OCI-LY7 (cell line): ENCODE measurements at regions not wholly inside any gene's neighbourhood (a gene's known extent, or its start where the extent isn't known, plus 50 kb on each side); places are given as distances from the start of the nearest gene placed in this dataset.

Source experiments
- EZH2phosphoT487 ChIP-seq: fragments of 200-600 bp; sonication (generic); IDR thresholded peaks from 2 replicates; pipeline ENCODE4 v1.6.1; 2018; ENCODE audit warnings: low read depth, borderline replicate concordance, mild to moderate bottlenecking, mixed run types, antibody characterized with exemption, low read length, moderate library complexity, mixed read lengths
- TF ChIP-seq, protein P1 (sequence below): fragments of 200-600 bp; sonication (generic); conservative IDR thresholded peaks from 2 replicates; pipeline ENCODE4 v1.5.1; 2014; ENCODE audit warnings: mild to moderate bottlenecking, antibody characterized with exemption, low read length, moderate library complexity, mixed read lengths

- no peak for TF ChIP-seq EZH2phosphoT487
- TF ChIP-seq, protein P1, sequence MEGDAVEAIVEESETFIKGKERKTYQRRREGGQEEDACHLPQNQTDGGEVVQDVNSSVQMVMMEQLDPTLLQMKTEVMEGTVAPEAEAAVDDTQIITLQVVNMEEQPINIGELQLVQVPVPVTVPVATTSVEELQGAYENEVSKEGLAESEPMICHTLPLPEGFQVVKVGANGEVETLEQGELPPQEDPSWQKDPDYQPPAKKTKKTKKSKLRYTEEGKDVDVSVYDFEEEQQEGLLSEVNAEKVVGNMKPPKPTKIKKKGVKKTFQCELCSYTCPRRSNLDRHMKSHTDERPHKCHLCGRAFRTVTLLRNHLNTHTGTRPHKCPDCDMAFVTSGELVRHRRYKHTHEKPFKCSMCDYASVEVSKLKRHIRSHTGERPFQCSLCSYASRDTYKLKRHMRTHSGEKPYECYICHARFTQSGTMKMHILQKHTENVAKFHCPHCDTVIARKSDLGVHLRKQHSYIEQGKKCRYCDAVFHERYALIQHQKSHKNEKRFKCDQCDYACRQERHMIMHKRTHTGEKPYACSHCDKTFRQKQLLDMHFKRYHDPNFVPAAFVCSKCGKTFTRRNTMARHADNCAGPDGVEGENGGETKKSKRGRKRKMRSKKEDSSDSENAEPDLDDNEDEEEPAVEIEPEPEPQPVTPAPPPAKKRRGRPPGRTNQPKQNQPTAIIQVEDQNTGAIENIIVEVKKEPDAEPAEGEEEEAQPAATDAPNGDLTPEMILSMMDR: no peak
Measured at GRCh38 chr2:16243411-16243996, 303.2 kb downstream of the MYCN start.
